SW480 (cell line): ENCODE measurements at regions not wholly inside any gene's neighbourhood (a gene's known extent, or its start where the extent isn't known, plus 50 kb on each side); places are given as distances from the start of the nearest gene placed in this dataset.

Source experiments
- DNase-seq: peaks from one replicate; pipeline ENCODE4 v3.0.0-alpha.2; 2016; ENCODE audit warnings: low spot score

DNA sequence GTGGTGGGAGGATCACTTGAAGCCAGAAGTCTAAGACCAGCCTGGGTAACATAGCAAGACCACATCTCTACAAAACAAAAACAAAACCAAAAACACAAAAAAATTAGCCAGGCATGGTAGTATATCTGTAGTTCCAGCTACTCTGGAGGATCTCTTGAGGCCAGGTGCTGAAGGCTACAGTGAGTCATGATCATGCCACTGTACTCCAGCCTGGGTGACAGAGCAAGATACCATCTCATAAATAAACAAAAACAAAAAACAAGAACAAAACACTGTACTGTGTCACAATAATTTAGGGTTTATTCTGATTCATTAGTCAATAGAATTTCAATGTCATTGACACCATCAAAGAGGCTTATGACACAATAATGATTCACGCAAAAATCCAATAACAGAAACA is 1121.7 kb upstream of the MAP3K7 start:
- DNase-seq = peak; percentile 15

DNA sequence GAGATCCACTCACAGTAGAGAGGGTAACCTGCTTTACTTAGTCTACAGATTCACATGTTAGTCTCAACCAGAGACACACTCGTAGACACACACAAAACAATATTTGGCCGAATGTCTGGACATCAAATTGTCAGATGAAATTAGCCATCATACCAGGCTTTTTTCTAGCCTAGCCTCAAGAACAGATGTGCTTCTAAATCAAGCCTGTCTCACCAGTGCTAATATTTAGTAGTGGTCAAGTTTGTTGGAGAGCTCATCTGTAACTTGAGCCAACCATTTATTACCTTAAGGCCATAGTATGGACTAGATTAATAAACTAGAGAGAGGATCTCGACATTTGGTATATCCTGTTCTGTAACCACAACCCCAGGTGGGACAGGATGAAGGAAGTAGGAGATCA is 1118.8 kb upstream of the MAP3K7 start:
- DNase-seq = no peak

DNA sequence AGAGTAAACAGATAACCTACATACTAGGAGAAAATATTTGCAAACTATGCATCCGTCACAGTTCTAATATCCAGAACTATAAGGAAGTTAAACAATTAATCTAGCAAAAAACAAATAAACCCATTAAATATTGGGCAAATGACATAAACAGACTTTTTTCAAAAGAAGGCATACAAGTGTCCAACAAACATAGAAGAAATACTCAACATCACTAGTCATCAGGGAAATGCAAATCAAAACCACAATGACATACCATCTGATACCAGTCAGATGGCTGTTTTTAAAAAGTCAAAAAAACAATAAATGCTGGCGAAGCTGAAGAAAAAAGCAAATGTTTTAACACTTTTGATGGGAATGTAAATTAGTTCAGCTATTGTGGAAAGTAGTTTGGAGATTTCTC is 1117.7 kb upstream of the MAP3K7 start:
- peak; percentile 5 for DNase-seq

DNA sequence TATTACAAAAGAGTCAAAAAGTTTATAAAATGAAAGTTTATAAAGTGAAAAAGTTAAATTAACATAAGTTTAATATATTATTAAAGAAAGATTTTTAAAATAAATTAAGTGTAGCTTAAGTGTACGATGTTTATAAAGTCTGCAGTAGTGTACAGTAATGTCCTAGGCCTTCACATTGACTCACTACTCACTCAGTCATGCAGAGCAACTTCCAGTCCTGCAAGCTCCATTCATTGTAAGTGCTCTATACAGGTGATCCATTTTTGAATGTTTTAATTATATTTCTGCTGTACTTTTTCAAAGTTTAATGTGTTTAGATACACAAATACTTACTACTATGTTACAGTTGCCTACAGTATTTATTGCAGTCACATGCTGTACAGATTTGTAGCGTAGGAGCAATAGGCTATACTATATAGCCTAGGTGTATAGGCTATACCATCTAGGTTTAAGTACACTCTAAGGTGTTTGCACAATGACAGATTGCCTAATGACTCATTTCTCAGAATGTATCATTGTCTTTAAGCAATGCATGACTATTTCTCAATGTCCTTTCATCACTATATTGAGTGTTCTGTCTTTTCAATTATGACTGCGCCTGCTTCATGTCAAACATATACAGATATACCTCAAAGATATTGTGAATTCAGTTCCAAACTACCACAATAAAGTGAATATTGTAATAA is 1110.3 kb upstream of the MAP3K7 start:
- DNase-seq = no peak

DNA sequence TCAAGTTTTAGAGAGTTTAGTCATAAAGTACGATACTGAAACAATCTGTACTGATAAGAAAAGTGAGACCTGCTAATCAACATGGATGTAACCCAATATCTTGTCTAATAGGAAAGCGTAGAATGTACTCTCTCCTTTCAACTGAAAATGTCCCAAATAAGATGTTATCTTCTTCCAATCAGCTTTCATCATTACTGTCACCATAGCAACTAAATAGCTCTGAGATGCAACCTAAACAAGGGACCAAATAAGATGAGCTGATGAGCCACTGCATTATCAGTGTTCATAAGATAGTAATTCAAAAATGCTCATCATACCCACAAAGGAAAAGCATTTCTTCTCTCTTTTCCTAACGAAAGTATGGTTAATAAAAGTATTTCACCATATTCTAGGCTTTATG is 1108.3 kb upstream of the MAP3K7 start:
- no peak for DNase-seq

- DNase-seq = peak; percentile 1
Observed at GRCh38 chr6:91694016-91694654, 1107.3 kb upstream of the MAP3K7 start.

DNA sequence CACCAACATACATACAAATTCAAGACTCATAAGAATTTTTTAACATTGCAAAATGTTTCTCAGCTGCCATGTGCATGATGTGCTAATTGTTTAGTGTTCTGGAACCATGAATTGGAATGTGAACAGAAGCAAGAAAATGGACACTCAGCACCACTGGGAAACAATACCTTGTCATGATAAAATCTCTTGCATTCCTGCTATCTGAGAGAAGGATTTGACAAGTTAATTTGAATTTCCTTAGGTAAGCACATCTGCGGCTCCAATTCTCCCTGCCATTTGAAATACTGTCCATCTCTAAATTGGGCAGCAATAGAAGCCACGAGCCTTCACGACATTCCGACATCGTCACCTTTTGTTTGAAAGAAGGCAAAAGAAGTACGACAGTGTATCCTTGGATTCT is 1104.6 kb upstream of the MAP3K7 start:
- DNase-seq = no peak

DNA sequence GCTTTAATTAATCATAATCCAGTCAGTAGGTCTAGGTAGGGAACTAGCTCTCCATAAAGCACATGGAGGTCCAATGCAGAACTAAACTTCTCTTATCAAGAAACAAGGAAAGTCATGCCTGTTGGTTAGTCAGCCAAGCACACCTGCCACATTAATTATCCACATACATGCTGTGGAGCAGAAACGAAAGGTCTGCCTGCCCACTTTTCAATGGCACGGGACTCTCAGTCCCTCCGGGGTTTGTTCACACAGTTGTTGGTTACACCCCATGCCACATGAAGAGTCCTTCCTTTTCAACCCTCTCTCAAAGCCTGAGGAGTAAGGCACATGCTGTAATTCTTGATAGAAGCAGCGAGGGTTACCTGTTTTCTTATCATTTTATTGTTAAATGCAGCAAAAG is 1096.4 kb upstream of the MAP3K7 start:
- DNase-seq = no peak

DNA sequence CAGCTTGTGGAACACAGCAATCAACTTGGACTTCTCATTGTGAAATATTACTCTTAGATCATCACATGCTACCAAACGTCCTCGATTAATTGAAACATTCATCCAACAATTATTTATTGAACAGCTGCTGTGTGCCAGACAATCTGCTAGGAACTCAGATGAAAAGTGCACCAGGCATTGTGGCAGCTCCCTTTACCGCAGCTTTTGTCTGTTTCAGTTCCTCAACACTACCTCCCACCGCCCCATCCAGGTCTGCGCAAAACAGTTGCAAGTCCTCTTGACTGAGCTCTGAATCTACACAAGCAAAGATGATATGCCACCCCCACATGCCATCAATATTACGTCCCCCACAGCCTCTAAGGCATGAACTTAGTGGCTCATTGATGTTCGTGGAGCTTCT is 1094.4 kb upstream of the MAP3K7 start:
- DNase-seq = no peak

DNA sequence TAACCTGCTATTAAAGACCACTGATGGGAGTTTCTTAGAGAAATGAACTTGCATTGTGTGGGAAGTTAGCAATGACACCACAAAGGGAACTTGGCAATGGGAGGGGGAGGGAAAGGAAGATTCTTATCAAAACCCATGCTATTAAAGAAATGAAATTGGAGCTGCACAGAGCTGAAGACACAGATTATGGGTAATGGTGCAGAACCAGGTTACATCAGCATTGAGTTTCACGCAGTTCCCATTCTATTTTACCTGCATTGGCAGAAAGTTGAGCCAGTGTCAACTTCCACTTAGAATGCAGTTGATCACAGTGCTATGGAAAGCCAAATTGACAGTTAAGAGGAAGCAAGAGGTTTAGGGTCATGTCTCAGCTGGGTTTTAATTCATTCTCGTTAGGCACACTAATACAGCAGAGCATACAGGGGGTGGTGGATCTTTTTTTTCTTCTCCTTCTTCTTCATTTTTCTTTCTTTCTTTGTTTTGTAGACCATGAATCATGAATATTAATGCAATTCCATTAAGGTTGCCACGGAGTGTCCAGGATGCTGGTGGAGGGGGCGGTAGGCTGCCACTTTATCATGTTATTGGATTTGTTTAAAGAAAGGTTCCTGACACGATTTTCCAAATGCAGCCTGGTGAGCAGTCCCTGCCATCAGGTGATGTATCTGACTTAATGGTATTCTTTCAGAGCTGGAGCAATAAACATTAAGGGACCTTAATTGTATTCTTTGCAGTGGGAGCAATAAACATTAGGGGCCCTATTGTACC is 1092.0 kb upstream of the MAP3K7 start:
- no peak for DNase-seq

- DNase-seq = no peak
Observed at GRCh38 chr6:91672201-91672600, 1085.3 kb upstream of the MAP3K7 start.

GRCh38 chr6:91669871-91670268 is 1083.0 kb upstream of the MAP3K7 start:
- DNase-seq = no peak

- no peak for DNase-seq
Observed at GRCh38 chr6:91669154-91669870, 1082.4 kb upstream of the MAP3K7 start.

- no peak for DNase-seq
Observed at GRCh38 chr6:91667596-91667995, 1080.7 kb upstream of the MAP3K7 start.

GRCh38 chr6:91664327-91664959 is 1077.6 kb upstream of the MAP3K7 start:
- DNase-seq = peak; percentile 23

DNA sequence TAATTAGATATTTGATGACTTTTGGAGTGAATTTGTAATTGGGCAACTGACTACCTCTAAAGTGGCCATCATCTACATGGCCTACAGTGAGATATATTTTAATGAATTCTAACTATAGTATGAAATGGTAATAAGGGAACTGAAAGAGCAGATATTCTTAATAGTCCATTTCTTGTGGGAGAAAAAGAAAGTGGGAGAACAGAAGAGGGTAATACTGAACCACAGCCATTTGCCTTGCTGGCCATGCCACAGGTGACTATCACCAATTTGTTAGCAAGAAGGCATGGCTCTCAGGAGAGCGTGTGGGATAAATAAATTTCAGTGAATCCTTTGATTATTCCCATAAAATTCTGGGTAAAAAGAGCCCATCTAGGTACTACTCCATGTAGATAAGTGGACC is 1074.0 kb upstream of the MAP3K7 start:
- DNase-seq = no peak

- no peak for DNase-seq
Observed at GRCh38 chr6:91659891-91660290, 1073.0 kb upstream of the MAP3K7 start.

- DNase-seq = no peak
Observed at GRCh38 chr6:91654793-91655192, 1067.9 kb upstream of the MAP3K7 start.

- DNase-seq = no peak
Observed at GRCh38 chr6:91654357-91654756, 1067.5 kb upstream of the MAP3K7 start.

GRCh38 chr6:91653895-91654294 is 1067.0 kb upstream of the MAP3K7 start:
- DNase-seq = no peak

DNA sequence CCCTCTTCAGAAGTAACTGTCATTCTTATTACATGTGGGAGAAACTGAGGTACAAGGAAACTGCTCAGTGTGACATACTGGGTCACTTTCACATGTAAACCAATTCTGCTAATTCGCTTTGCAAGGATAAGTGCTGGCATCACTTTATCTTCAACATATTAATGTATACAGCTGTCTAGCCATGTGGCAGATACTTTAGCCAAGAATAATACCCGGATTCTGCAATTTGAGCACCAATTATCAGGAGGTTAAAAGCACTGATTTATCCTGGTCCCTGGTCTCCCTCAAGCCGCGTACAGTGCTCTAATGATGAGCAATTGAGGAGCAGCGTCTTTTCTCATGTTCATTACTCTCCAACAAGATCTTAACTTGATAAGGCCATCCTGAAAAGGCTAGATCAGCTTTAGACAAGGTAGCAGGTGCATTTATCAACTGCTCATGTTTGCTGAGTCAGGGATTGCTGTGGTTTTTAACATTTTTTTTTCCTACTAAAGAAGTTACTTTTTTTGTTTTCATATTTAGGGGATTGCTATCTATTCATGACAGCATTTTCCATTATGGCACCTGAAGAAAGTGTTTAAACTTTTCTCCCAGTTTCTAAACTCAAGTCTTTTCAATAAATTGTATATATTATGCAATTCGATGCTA is 1066.3 kb upstream of the MAP3K7 start:
- no peak for DNase-seq

DNA sequence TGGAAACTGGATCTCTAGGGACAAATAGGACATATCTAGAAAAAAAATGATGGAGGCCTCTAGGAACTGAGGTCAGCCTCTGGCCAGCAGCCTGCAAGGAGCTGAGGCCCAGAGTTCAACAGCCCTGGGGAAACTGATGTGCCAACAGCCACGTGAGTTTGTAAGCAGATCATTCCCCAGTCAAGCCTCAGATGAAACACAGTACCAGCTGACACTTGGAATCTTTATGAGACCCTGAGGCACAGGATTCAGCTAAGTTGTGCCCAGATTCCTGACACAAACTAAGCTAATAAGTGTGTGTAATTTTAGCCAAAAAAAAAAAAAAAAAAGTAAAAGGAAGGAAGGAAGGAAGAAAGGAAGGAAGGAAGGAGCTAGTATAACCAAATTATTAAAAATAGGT is 1059.8 kb upstream of the MAP3K7 start:
- DNase-seq = no peak
